ENCODE measurements at regions not wholly inside any gene's neighbourhood (a gene's known extent, or its start where the extent isn't known, plus 50 kb on each side); places are given as distances from the start of the nearest gene placed in this dataset.

GRCh38 chr4:14434483-14434882, 567.8 kb upstream of the CPEB2 start:
- no peak for DNase-seq
- no peaks in the 10 kb centered on the region for H3K36me3 ChIP-seq
- no peak overlapping the region for H3K4me3 ChIP-seq (ENCODE audit: low read depth, low read length)
- no peaks in the 10 kb centered on the region for H3K9me3 ChIP-seq
- no peak for TF ChIP-seq CTCF (IDR thresholded peaks at IDR 0.05; ENCODE audit: low read depth, low read length)
- H3K4me1 ChIP-seq, result no peaks in the 10 kb centered on the region
- H3K27me3 ChIP-seq, result no peaks in the 10 kb centered on the region

- Histone ChIP-seq H3K4me1 (no peaks in the 10 kb centered on the region), H3K36me3 (no peaks in the 10 kb centered on the region), H3K9me3 (no peaks in the 10 kb centered on the region), H3K27me3 (no peaks in the 10 kb centered on the region), H3K4me3 (ENCODE audit: low read depth, low read length) (no peak overlapping the region)
- DNase-seq, result no peak
- no peak for TF ChIP-seq CTCF (IDR thresholded peaks at IDR 0.05; ENCODE audit: low read depth, low read length)
Measured at GRCh38 chr4:14434916-14435315, 567.4 kb upstream of the CPEB2 start.

GRCh38 chr4:14441561-14441960, 560.7 kb upstream of the CPEB2 start:
- no peak for DNase-seq
- Histone ChIP-seq H3K4me3 (ENCODE audit: low read depth, low read length) (no peak overlapping the region), H3K36me3 (no peaks in the 10 kb centered on the region), H3K4me1 (no peaks in the 10 kb centered on the region), H3K9me3 (no peaks in the 10 kb centered on the region), H3K27me3 (no peaks in the 10 kb centered on the region)
- no peak for TF ChIP-seq CTCF (IDR thresholded peaks at IDR 0.05; ENCODE audit: low read depth, low read length)

GRCh38 chr4:14445882-14446281, 556.4 kb upstream of the CPEB2 start:
- no peak for DNase-seq
- Histone ChIP-seq H3K36me3 (no peaks in the 10 kb centered on the region), H3K9me3 (no peaks in the 10 kb centered on the region), H3K27me3 (no peaks in the 10 kb centered on the region), H3K4me1 (no peaks in the 10 kb centered on the region), H3K4me3 (ENCODE audit: low read depth, low read length) (no peak overlapping the region)
- no peak for TF ChIP-seq CTCF (IDR thresholded peaks at IDR 0.05; ENCODE audit: low read depth, low read length)

GRCh38 chr4:14446311-14446710, 556.0 kb upstream of the CPEB2 start:
- no peak overlapping the region for H3K4me3 ChIP-seq (ENCODE audit: low read depth, low read length)
- no peak for TF ChIP-seq CTCF (IDR thresholded peaks at IDR 0.05; ENCODE audit: low read depth, low read length)
- no peak for DNase-seq

GRCh38 chr4:14446904-14447303, 555.4 kb upstream of the CPEB2 start:
- Histone ChIP-seq H3K27me3 (no peaks in the 10 kb centered on the region), H3K4me1 (no peaks in the 10 kb centered on the region), H3K9me3 (no peaks in the 10 kb centered on the region), H3K4me3 (ENCODE audit: low read depth, low read length) (no peak overlapping the region), H3K36me3 (no peaks in the 10 kb centered on the region)
- no peak for TF ChIP-seq CTCF (IDR thresholded peaks at IDR 0.05; ENCODE audit: low read depth, low read length)
- DNase-seq, result no peak

More at GRCh38 chr4:14446311-14446710, 556.0 kb upstream of the CPEB2 start:
- H3K27me3 ChIP-seq, result no peaks in the 10 kb centered on the region
- no peaks in the 10 kb centered on the region for H3K36me3 ChIP-seq
- no peaks in the 10 kb centered on the region for H3K4me1 ChIP-seq
- H3K9me3 ChIP-seq, result no peaks in the 10 kb centered on the region

Measured in BE2C (cell line).